ENCODE measurements at regions not wholly inside any gene's neighbourhood (a gene's known extent, or its start where the extent isn't known, plus 50 kb on each side); places are given as distances from the start of the nearest gene placed in this dataset.

DNA sequence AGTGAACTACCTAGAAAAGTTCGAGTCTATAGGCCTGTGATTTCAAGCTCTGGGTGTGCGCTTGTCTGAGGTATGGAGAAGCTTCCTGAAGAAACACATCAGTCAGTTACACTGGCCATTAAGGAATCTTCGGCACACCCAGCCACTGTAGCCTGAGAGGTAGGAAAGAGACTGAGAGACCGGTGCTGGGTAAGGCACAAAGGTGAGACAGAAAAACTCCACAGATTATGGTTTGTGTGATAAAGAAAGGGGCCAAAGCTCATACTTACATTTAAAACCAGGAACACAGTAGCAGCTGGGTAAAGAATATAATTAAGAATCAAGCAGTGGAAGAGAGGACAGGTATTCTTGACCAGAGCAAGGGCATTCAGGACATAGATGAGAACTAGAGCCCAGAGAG is 74.8 kb upstream of the TTC29 start:
- TF ChIP-seq, protein P1, sequence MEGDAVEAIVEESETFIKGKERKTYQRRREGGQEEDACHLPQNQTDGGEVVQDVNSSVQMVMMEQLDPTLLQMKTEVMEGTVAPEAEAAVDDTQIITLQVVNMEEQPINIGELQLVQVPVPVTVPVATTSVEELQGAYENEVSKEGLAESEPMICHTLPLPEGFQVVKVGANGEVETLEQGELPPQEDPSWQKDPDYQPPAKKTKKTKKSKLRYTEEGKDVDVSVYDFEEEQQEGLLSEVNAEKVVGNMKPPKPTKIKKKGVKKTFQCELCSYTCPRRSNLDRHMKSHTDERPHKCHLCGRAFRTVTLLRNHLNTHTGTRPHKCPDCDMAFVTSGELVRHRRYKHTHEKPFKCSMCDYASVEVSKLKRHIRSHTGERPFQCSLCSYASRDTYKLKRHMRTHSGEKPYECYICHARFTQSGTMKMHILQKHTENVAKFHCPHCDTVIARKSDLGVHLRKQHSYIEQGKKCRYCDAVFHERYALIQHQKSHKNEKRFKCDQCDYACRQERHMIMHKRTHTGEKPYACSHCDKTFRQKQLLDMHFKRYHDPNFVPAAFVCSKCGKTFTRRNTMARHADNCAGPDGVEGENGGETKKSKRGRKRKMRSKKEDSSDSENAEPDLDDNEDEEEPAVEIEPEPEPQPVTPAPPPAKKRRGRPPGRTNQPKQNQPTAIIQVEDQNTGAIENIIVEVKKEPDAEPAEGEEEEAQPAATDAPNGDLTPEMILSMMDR (IDR thresholded peaks at IDR 0.05), result no peak
- TF ChIP-seq POLR2AphosphoS5 (IDR thresholded peaks at IDR 0.05), result no peak

Measured in breast epithelium (tissue), 3 donors.